GM23248 (cell line): ENCODE measurements at regions not wholly inside any gene's neighbourhood (a gene's known extent, or its start where the extent isn't known, plus 50 kb on each side); places are given as distances from the start of the nearest gene placed in this dataset.
A peak's percentile ranks its signal among the peaks of the same experiment; 100 is the strongest.

Experiments
- DNase-seq: peaks from one replicate; pipeline ENCODE4 v3.0.0-alpha.2; 2015
- H2AFZ ChIP-seq: fragments of 200-600 bp; sonication (generic); 2 replicates; pipeline ENCODE4 v1.6.1; 2016; ENCODE audit warnings: antibody characterized with exemption
- H3F3A ChIP-seq: fragments of 200-600 bp; sonication (generic); 2 replicates; pipeline ENCODE4 v1.6.1; 2016; ENCODE audit warnings: mild to moderate bottlenecking, antibody characterized with exemption, mixed run types; ENCODE audit not compliant: insufficient read depth
- H3K27ac ChIP-seq: fragments of 200-600 bp; sonication (generic); 2 replicates; pipeline ENCODE4 v1.5.1; 2016; ENCODE audit warnings: mild to moderate bottlenecking
- H3K27me3 ChIP-seq: fragments of 200-600 bp; sonication (generic); replicated peaks from 2 replicates; pipeline ENCODE4 v1.6.1; 2016; ENCODE audit warnings: mild to moderate bottlenecking; ENCODE audit not compliant: insufficient read depth
- H3K36me3 ChIP-seq: fragments of 200-600 bp; sonication (generic); 2 replicates; pipeline ENCODE4 v1.6.1; 2016; ENCODE audit warnings: low read depth, mild to moderate bottlenecking
- H3K4me1 ChIP-seq: fragments of 200-600 bp; sonication (generic); 2 replicates; pipeline ENCODE4 v1.6.1; 2016; ENCODE audit warnings: mild to moderate bottlenecking; ENCODE audit not compliant: insufficient read depth
- H3K4me2 ChIP-seq: fragments of 200-600 bp; sonication (generic); one replicate; pipeline ENCODE4 v1.6.1; 2016; ENCODE audit warnings: mild to moderate bottlenecking; ENCODE audit not compliant: unreplicated experiment
- H3K4me3 ChIP-seq: fragments of 200-600 bp; sonication (generic); 2 replicates; pipeline ENCODE4 v1.5.1; 2016; ENCODE audit warnings: mild to moderate bottlenecking
- H3K79me2 ChIP-seq: fragments of 200-600 bp; sonication (generic); 2 replicates; pipeline ENCODE4 v1.6.1; 2016; ENCODE audit warnings: mild to moderate bottlenecking; ENCODE audit not compliant: insufficient read depth
- H3K9ac ChIP-seq: fragments of 200-600 bp; sonication (generic); 2 replicates; pipeline ENCODE4 v1.6.1; 2016; ENCODE audit warnings: mild to moderate bottlenecking
- H3K9me2 ChIP-seq: fragments of 200-600 bp; sonication (generic); 2 replicates; pipeline ENCODE4 v1.6.1; 2016; ENCODE audit warnings: mixed run types, mild to moderate bottlenecking, moderate library complexity; ENCODE audit not compliant: insufficient read depth
- H3K9me3 ChIP-seq: fragments of 200-600 bp; sonication (generic); one replicate; pipeline ENCODE4 v1.6.1; 2017; ENCODE audit warnings: low read depth
- H4K20me1 ChIP-seq: fragments of 200-600 bp; sonication (generic); 2 replicates; pipeline ENCODE4 v1.6.0; 2016; ENCODE audit not compliant: insufficient read depth
- EZH2 ChIP-seq: fragments of 200-600 bp; sonication (generic); IDR thresholded peaks from 2 replicates; pipeline ENCODE4 v1.6.1; 2018; ENCODE audit warnings: antibody characterized with exemption, mild to moderate bottlenecking; ENCODE audit not compliant: insufficient read depth, poor library complexity, severe bottlenecking
- EZH2phosphoT487 ChIP-seq: fragments of 200-600 bp; sonication (generic); IDR thresholded peaks from 2 replicates; pipeline ENCODE4 v1.6.1; 2018; ENCODE audit warnings: antibody characterized with exemption, moderate library complexity, mild to moderate bottlenecking, low read depth; ENCODE audit not compliant: insufficient read depth
- WGBS, 2 experiments: methylation state at CpG; one replicate each; pipeline ENCODE4 v1.1.6; 2015 to 2017; ENCODE audit warnings: low lambda C conversion rate in 2 of 2, low coverage in 1 of 2; ENCODE audit errors: missing lambda C conversion rate in 2 of 2; 5-methylcytosine and 5-hydroxymethylcytosine counted together
- in situ Hi-C: fragments of 300-500 bp; cut with MboI; formaldehyde crosslinking; loops from 2 replicates; pipeline ENCODE4 v1.15.0; 2020

DNA sequence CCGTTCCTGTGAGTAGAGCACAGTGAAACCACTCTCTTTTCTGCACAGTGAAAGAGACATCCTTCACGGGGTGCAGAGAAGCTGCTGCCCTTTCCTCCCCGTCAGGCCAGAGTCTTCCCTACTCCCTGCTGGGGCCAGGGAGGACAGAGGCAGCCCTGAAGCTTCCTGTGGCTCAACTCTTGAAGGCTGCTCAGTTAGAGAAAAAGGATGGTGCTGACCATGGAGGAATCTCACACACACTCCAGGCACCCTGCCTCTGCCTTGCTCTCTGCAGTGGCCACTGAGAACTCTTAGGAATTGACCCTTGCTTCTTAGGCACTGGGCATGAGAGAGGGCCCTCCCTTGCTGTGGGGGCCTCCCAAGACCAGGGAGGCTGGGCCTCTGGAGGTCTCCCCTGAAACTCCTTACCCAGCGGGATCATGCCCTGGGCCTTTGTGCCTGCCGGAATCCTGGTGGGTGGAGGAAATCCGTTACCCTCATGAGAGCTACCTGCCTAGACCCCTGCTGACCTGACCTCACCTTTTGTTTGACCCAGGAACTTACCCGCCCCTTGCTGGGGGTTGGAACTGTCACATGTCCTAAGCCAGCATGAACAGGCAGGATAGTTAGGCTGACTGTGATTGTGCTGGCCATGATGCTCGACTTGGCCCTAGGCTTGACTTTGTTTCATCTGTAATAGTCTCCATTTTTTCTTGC lies 65.0 kb upstream of the CD93 start:
- in situ Hi-C loops = no loop called here
- no peak for TF ChIP-seq EZH2
- no peak for TF ChIP-seq EZH2phosphoT487
- Histone ChIP-seq H3K27ac (peak overlapping the region; percentile 96), H3K4me3 (no peak overlapping the region), H3K27me3 (no peaks in the 10 kb centered on the region), H3K4me2 (no peak overlapping the region), H3K79me2 (no peaks in the 10 kb centered on the region), H3K9me2 (no peaks in the 10 kb centered on the region), H2AFZ (no peak overlapping the region), H3K9me3 (no peaks in the 10 kb centered on the region), H3K9ac (peak overlapping the region; percentile 77), H3K36me3 (no peaks in the 10 kb centered on the region), H4K20me1 (no peaks in the 10 kb centered on the region), H3F3A (peaks cover 56% of the 10 kb centered on the region), H3K4me1 (peaks cover 80% of the 10 kb centered on the region)
- no peak for DNase-seq
- WGBS, 2 experiments = 98 to 100% methylated on average over 8 of the region's 8 CpGs

DNA sequence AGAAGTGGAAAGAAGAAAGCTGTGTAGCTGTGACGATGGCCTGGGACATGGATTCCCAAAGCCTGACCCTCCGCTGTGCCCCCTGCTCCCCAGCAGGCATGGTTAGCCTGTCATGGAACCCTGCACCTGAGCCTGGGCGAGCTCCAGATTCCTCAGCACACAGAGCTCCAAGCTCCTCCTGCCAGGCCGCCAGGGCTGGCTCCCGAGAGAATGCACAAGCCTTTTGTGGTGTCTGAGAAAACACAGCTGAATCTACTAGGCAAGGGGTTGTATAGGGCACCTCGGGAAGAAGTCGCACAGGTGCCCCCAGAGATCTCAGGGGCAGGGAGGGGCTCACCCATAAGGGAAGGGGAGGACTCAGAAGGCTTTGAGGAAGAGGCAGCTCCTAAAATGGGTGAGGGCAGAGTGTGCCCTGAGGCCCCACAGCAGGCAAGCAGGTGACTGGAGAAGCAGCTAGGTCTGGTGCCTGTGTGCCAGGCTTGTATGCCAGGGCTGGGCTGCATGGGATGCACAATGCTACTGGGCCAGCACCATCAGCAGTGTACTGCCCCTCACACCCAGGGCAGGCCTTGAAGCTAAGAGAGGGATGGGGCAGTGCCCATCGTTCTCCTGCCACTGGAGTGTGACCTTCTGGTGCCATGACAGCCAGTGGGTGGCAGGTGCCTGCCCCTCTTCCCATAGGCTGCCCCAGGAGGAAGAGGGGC lies 64.3 kb upstream of the CD93 start:
- H3K9me2 ChIP-seq = no peaks in the 10 kb centered on the region
- TF ChIP-seq EZH2phosphoT487 (no peak), EZH2 (no peak)
- H3K79me2 ChIP-seq = no peaks in the 10 kb centered on the region
- H4K20me1 ChIP-seq = no peaks in the 10 kb centered on the region
- H3K4me1 ChIP-seq = peaks cover 80% of the 10 kb centered on the region
- H2AFZ ChIP-seq = no peak overlapping the region
- peaks cover 63% of the 10 kb centered on the region for H3F3A ChIP-seq
- H3K9ac ChIP-seq = no peak overlapping the region
- no peak overlapping the region for H3K4me2 ChIP-seq
- WGBS, 2 experiments = 94% methylated on average over 8 of the region's 8 CpGs
- in situ Hi-C loops = no loop called here
- no peaks in the 10 kb centered on the region for H3K9me3 ChIP-seq
- no peak overlapping the region for H3K4me3 ChIP-seq
- DNase-seq = no peak
- H3K27me3 ChIP-seq = no peaks in the 10 kb centered on the region
- no peaks in the 10 kb centered on the region for H3K36me3 ChIP-seq
- no peak overlapping the region for H3K27ac ChIP-seq

DNA sequence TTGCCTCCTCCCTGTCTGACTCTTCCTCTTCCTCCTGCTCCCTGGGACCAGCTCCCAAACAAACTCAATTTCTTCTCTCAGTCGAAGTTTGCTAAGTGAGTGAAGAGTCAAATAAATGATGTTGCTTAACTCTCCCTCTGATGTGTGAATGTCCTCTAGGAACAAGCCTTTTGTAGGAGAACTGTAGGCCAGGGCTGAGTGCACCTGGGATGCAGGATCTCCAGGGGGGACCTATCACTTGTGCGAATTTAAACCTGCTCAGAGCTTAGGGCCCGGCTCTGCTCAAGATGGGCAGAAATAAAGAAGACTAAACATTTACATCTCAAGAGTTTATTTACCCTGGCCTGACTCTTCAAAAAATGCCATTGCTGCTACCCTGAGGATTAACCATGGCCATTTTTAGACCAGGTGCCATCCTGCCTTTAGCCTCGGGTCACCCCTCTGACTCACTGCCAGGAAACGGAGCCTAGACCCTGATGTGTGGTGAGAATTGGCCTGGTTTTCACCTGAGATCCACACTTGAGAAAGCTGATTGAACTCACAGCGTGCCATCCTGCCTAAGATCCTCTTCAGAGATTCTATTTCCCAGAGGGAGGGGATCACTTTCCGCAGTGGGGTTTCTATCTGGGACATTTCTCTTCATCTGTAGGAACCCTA lies 63.6 kb upstream of the CD93 start:
- no peak overlapping the region for H3K4me2 ChIP-seq
- no peak overlapping the region for H3K4me3 ChIP-seq
- no peaks in the 10 kb centered on the region for H3K9me2 ChIP-seq
- H3K27me3 ChIP-seq = no peaks in the 10 kb centered on the region
- H4K20me1 ChIP-seq = no peaks in the 10 kb centered on the region
- TF ChIP-seq EZH2 (no peak), EZH2phosphoT487 (no peak)
- peaks cover 85% of the 10 kb centered on the region for H3K4me1 ChIP-seq
- no peaks in the 10 kb centered on the region for H3K36me3 ChIP-seq
- WGBS, 2 experiments = 82 to 91% methylated on average over 7 of the region's 7 CpGs
- 0 out of 2 replicates have a peak overlapping the region, but pooled peaks have one; percentile 77 for H3K9ac ChIP-seq
- no peak overlapping the region for H2AFZ ChIP-seq
- H3K79me2 ChIP-seq = no peaks in the 10 kb centered on the region
- in situ Hi-C loops = no loop called here
- peak overlapping the region; percentile 97 for H3K27ac ChIP-seq
- DNase-seq = no peak
- peaks cover 68% of the 10 kb centered on the region for H3F3A ChIP-seq
- H3K9me3 ChIP-seq = no peaks in the 10 kb centered on the region

DNA sequence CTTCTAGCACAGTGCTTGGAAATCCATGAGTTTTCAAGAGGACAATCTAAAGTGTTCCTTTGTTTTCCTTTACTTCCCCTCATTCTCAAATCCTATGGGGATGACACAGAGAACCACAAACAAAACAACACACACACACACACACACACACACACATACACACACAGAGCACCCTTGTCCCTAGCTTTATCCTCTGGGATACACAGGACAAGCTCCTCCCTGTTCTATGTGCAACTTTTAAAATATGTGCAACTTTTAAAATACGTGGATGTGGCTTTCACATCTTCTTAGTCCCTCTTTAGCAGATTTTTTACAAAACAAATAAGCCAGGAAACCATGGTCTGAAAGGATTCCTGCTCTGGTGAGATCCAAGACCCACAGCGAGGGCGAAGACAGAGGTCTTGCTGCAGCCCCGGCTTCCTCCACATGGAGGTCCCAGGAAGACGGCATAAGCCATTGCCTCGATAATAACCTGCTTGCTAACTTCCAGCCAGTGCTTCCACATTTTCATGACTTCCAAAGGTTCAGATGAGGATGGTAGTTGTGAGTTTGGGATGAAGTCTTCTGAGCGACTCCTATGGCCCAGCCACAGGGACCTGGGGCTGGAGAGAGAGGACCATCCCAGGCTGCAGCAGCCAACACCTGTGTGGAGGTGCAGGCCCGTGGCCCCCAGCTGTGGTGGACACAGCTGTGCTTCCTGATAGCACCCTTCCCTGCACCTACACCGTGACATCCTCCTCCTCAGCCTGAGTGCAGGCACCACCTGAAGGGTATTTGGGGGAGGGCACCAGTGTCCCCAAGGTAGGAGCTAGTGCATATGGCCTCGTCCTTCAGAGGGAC lies 62.8 kb upstream of the CD93 start:
- Histone ChIP-seq H3K4me3 (peak overlapping the region; percentile 3; the same call in 1 of the 2 replicates), H3K9ac (peak overlapping the region; percentile 77), H2AFZ (no peak overlapping the region), H3K4me1 (peaks cover 87% of the 10 kb centered on the region), H3F3A (peaks cover 76% of the 10 kb centered on the region), H3K9me3 (no peaks in the 10 kb centered on the region), H3K4me2 (peak overlapping the region; percentile 42), H3K9me2 (no peaks in the 10 kb centered on the region), H3K27me3 (no peaks in the 10 kb centered on the region), H3K36me3 (no peaks in the 10 kb centered on the region), H4K20me1 (no peaks in the 10 kb centered on the region), H3K27ac (peak overlapping the region; percentile 97), H3K79me2 (no peaks in the 10 kb centered on the region)
- in situ Hi-C loops = no loop called here
- no peak for TF ChIP-seq EZH2phosphoT487
- no peak for TF ChIP-seq EZH2
- no peak for DNase-seq
- 84 to 87% methylated on average over 10 of the region's 10 CpGs for WGBS, 2 experiments
